GM18498 (cell line): ENCODE measurements at regions not wholly inside any gene's neighbourhood (a gene's known extent, or its start where the extent isn't known, plus 50 kb on each side); places are given as distances from the start of the nearest gene placed in this dataset.
"Not testable (repeated sequence)": the region's sequence is repeated elsewhere in the genome, so short reads cannot be mapped to it uniquely, and the experiment has no call there.

Experiments used
- ATAC-seq: cut with Tn5 transposase; IDR thresholded peaks from one replicate; pipeline ENCODE4 v1.9.1; 2021; ENCODE audit warnings: mild to moderate bottlenecking, moderate library complexity; ENCODE audit not compliant: unreplicated experiment

DNA sequence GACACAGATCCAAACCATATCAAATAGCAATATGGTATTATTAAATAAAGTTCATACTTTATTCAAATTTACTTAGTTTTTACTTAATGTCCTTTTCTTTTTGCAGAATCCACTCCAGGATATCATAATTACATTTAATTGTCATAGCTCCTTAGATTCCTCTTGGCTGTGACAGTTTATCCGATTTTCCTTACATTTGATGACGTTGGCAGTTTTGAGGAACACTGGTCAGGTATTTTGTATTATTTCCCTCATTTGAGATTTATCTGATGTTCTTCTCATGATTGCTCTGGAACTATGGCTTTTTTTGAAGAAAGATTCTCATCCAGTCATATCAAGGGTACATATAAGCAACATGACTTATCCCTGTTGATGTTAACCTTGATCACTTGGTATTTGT lies 198.3 kb upstream of the STAC start:
- ATAC-seq = no peak

DNA sequence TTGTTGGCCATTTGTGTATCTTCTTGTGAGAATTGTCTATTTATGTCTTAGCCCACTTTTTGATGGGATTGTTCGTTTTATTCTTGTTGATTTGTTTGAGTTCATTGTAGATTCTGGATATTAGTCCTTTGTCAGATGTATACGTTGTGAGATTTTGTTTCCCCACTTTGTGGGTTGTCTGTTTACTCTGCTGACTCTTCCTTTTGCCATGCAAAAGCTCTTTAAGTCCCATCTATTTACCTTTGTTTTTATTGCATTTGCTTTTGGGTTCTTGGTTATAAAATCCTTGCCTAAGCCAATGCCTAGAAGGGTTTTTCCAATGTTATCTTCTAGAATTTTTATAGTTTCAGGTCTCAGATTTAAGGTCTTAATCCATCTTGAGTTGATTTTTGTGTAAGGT lies 193.1 kb upstream of the STAC start:
- ATAC-seq = not testable (repeated sequence)

DNA sequence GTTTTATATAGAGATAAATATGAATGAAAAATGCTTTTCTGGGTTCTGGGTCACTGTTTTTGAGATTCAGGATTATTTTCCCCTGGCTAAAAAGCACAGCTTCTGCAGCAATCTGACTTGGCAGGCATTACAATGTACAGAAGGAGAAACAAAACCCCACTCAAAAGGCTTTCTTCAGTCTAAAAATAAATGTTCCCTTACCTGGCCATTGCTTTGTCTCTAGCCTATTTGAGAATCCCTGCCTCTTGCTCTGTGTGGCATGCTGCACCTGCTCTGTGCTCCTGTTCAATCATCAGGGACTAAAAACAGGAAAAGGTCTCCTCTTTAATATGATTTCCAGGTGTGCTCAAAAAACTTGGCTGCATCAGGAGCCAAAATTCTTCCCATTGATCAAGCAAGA lies 187.4 kb upstream of the STAC start:
- no peak for ATAC-seq

DNA sequence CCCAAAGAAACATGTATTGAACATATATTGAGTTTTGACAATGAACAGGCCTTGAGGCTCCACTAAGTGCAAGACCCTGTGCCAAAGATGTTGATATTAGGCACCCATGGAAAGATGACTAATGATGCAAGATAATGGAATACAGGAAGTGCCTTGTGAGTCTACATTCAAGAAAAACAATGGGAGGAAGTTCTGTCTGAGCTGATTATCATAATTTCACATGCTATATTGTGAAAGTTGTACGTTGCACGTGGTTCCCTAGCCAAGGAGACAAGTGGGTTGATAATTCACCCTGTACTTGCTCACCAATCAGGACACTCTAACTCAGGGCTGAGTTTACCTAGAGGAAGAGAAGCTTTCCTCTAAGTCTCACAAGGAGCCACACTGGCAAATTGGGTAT lies 186.9 kb upstream of the STAC start:
- no peak for ATAC-seq

DNA sequence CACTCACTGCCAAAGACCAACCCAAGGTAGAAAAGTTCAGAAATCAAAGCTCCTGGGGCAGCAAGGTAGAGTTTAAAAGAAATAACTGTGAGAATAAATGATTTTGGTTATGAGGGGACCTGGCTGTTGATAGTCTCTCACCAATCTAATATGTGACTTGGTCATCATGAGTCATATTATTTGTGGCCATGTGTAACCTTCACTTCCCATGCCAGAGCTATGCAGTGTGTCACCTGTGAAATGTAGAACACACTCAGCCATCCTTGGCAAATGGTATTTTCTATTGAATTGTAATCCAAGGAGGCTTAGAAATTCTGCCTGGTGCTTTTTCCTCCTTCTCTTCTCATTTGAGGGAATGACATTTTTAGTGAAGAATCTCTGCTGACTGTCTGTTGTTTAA lies 184.2 kb upstream of the STAC start:
- no peak for ATAC-seq

DNA sequence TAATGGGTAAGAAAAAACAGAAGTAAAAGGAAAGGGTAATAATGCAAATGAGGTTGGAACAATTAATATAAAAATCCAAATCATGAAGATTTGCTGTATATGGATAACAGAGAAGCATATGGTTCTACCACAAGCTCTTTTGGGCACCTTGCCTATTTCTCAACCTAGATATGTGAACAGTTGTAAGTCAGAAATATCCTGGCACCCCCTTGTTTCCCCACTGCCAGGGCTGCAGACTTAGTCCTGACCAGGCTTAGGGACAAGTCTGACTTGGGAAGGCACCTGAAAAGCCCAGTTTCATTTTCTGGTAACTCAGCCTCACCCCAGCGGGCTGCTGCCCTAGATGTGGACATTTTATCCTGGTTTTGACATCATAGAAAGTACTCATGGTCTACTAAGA lies 183.2 kb upstream of the STAC start:
- ATAC-seq = no peak

DNA sequence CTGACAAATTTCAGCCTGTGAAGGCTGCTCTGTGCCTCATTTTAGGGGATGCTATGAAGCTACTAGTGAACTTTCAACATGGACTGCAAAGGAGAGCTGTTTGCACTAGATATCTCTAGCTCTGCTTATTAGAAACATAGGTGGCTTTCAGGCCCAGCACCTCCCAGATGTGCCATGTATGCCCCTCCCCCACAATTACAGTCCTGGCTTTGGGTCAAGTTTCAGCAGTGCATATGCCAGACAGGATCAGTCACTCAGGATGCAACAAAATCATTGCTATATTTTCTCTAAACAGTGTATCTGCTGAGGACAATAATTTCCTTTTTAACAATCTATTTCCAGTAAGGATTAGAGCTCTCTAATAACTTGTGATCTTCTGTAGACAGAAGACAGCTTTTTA lies 178.8 kb upstream of the STAC start:
- ATAC-seq = no peak

DNA sequence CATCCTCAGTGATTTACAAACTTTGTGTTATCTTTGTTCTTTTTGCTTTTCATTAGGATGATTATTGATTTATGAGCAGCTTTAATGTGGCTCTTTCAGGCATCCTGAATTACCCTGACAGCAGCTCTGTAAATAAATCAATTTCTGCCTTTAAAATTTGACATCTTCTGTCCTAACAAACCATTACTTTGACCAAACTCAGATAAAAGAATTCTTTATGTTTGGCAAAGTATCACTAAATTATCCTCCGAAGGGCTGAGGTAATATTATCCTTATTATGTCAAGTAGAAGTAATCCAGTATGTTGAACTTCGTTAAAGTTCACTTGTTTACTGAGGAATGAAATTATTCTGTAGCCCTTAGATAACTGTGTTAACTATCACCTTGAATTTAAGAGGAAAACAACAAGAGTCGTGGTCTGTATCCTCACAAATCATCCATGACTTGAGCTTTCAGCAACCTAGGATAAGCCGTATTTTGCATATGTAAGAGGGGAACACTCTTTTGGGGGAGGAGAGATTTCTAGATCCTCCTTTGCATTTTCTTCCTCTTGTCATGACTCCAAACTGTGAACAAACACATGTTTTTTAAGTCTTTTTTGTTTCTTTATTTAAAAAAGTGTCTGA lies 173.2 kb upstream of the STAC start:
- ATAC-seq = no peak

DNA sequence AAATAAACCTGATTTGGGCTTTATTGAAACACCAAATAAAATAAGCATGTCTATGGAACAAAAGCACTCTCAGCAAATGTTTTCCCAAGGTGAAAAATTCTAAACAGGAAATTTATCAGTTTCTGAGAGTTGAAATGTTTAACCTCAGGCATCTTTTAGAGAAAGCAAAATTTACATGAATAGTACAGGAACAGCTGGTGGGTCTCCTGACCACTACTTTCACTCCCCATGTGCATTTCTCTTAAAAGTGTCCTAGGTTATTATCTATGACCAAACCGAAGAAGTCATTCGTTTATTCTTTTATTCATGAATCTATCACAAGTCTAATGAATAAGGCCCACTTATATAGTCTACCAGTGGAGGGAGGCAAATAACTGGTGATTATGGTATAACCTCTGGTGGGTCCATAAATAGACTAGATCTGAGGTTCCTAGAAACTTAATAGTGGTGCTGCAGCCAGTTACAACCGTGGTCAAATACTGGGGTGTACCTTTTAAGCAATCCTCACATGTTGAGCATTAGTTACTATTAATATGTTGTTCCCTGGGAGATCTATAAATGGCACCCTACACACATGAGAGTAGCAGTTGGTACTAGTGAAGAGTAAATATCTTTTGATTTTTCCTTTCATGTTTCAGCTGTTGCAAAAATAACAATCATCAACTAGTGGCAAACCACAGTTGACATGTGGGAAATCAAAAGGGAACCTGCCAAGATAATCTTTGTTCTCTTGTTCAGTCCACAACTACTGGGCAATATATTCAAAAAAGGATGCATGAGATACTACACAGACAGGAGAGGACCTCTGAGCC lies 169.3 kb upstream of the STAC start:
- ATAC-seq = peak; percentile 49

DNA sequence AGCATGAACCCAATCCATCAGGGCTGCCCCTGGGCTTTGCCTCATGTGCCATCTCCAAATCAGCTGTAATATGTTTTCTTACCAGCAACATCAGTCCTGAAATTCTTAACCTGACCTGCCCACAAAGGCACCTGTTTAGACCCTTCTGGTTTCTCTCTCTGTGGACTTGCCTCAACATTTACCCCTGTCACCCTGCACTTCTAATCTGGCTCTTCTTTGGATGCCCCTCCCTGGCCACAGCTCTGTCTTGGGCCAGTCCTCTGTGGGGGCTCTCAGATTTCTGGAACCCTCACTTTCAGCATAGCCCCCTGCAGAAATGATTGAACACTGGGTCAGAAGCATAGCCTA lies 168.7 kb upstream of the STAC start:
- ATAC-seq = peak; percentile 32

DNA sequence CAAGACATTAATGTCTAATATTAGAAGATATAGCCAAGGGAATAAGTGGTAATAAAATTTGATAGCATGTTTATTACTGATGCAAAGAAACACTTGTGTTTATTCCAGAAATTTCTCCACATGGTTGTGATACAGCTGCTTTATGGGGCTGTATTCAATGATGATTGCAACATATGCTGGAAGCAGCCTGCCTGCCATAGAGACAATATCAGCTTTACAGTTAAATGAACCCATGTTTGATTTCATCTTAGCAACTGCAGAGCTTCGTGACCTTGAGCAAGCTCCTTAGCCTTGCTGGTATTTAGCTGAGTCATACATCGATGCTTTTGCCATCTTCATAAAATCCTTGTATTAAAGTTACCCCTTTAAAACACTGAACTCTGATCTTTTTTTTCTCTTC lies 168.1 kb upstream of the STAC start:
- no peak for ATAC-seq

DNA sequence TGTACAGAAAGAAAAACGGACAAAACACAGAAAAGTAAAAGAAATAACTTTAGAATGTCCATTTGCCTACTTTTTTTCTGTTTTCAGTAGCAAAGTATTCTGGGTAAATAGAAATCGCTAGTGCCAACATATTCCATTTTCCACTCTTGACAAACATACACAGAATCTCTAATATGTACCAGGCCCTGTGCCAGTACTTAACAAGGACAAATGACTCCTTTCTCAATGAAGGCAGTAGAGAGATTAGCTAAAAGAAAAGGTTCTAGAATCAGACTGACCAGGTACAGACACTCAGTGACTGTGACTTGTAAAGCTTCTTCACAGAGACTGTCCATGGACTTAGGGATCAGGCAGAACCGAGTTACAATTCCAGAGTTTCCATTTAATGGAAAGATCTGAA lies 165.8 kb upstream of the STAC start:
- no peak for ATAC-seq

DNA sequence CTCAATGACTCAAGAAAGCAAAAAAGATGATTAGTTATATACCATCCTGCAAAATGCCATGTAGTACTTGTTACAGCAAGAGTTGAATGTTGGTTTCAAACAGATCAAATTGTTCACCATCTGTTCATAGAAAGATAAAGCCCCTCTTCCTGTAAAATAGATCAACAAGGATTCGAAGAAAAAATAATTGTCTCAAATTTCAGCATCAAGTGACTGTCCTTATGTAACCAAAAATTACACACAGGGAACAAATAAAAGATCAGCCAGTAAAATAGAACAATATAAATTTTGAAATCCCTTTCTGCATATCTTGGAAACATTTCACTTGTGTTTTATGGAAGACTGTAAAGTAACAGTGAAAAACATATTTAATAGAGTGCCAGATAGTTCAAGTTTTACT lies 165.1 kb upstream of the STAC start:
- no peak for ATAC-seq

DNA sequence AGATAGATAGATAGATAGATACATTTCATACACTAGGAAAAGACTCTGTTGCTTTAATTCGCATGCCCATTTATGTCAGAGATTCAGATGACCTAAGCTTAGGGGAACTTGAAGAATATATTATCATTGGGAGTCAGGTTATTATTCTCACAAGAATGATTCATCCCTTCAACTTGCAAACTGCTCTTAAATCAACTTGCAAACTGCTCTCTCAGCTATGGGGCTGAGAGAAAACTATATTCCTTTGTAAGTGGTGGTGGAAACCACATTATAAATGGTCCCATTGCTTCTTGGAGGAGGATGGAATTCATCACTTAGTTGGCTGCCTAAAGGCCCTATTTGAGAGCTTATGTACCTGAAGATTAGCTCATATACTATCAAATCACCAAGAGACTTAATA lies 160.9 kb upstream of the STAC start:
- ATAC-seq = no peak

DNA sequence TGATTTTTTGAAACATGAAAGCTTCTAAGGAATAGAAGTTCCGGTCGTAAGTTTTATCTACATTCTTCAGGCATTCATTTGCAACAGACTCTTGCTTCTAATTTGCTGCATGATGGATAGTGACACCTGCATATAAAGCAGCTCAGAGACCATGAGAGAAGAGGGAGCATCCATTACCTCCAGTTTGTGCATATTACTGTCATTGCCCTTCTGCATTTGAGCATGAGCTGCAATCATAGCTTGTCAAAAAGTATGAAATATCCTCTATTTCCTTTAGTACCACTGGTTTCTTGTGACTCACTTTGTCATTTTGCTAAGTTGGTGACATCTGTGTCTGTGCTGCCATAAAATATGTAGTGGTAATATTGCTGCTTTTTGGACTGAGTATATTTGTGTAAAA lies 160.1 kb upstream of the STAC start:
- ATAC-seq = no peak

DNA sequence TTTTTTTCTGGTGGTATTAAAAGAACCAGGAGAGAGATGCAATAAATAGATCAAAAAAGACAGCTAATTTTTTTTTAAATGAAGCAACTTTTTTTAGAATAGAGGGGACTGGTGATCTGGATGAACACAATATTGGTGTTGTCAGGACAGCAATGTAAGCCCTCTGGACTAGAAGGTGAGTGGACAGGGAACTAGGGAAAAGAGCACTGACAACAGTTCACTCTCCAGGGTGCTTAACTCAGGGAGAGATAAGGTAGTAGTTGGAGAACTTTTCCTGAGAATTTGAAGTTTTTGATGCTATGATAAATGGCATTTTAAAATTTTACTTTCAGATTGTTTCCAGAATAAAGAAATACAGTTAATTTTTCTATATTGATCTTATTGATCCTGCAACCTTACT lies 158.3 kb upstream of the STAC start:
- no peak for ATAC-seq

DNA sequence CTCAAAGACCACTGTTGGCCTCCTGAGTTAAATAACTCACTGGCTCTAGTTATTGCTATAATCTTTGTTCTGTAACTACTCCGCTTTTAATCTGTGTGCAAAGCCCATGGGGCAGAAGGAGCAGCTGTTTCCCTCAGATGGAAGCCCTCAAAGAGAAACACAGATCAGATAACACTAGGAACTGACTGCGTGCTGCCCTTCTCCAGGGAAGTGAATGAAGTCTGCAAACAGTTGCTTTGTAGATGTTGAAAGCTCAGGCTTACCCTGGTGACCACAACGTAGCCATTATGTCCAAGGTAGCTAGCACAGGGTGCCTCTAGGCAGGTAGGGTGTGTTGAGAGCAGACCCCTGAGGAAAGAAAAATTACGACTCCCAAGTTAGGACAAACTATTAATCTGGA lies 152.3 kb upstream of the STAC start:
- ATAC-seq = no peak

DNA sequence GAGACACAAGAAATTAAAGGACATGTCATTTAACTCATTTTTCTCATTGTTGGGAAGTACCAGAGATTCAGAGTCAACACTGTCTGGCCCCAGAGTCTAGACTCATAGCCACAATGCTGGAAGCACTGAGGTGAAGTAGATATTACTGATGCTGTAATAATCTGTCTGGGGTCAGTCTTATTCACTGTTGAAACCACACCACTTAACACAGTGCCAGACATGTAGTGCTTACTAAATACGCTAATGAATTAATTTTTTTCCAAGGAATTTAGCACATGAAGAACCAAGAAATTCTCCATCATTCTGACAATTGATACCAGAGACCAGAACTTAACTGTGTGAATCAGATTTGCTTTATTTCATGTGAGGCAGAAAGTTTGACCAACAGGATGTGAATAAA lies 150.8 kb upstream of the STAC start:
- no peak for ATAC-seq

DNA sequence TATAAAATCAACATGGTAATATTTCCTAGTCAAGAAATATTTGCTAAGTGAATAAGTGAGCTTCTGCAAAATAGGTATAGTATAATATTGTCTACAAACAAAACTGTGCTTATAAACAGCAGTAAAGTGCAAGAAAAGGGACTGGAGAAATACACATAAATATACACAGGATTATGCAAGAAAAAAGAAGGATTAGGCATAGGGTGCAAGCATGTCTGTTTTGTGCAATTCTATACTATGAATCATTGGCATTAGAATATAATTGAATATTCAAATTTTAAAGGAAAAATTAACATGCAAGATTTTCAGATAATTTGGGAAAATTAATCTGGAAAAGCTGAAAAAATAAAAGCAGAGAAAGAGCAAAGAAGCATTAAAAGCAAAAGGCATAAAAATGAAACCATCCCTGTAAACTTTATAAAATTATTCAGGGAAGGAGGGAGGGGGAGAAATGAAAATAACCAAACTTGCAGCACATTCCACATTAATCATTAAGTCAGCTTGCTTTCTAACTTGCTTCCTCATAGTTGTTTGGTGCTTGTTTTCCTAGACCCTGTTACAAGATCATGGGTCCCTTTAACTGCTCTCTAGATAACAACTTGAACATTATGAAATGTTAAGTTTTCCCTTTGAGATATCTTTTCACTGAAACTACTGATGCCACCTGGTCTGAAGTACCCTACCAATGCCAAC lies 147.4 kb upstream of the STAC start:
- no peak for ATAC-seq

DNA sequence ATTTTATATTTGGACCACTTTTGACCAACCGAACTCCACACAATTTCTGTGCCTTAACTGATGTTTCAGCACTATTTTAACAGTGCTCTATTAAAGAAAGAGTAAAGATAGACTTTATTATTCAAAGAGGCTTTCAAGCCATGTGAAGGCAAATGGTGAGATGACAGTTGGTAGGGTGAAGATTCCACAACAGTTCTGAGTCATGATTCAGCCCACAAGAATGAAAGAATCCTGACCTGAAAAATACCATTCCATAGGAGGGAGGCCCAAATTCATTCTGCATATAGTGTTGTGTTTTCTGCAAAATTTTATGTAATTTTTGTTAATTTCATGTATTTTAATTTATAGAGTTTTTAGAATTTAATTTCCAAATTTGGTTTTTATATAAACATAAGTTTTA lies 135.6 kb upstream of the STAC start:
- no peak for ATAC-seq

DNA sequence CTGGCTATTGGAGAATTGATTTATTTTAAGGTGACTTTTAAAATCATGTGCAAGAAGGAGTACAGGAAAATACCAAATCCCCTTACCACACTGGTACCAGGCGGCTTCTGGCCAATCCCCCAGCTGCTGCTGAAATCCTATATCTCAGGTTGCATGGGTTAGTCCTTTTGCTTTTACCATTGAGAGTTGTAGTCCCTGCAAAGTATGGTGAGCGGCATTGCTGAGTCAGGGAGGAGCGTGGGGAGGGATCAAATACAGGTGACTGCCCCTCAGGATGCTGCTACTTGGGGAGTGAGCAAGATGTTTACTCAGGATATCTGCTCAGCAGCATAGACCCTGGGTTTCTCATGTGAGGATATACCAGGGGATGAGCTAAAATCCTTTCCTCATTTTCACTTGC lies 131.9 kb upstream of the STAC start:
- no peak for ATAC-seq

DNA sequence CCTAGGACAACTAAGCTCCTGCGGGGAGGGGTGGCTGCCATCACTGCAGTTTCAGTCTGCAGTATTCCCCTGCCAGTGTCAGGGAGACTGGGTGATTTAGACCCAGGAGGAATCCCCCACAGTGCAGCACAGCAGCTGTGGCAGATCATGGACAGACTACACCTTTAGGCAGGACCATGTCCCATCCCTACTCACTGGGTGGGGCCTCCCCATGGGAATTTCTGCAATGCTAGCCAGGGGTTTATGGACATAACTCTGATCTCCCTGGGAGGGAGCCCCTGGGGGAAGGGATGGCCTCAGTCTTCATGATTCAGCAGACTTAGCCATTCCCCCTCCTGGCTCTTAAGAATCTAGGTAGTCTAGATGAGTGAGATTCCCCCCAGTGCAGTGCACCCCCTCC lies 130.1 kb upstream of the STAC start:
- no peak for ATAC-seq
